AG04450 (cell line): ENCODE measurements at regions not wholly inside any gene's neighbourhood (a gene's known extent, or its start where the extent isn't known, plus 50 kb on each side); places are given as distances from the start of the nearest gene placed in this dataset.

Source experiments
- CTCF ChIA-PET: fragments of 300-600, 350-600 bp; formaldehyde crosslinking; extraction: SDS; loops from one replicate; lab custom pipeline; 2022; ENCODE audit warnings: antibody characterized with exemption, inconsistent platforms; lab: Charles Lee
- POLR2A ChIA-PET: fragments of 350-600 bp; formaldehyde crosslinking; extraction: SDS; loops from one replicate; lab custom pipeline; 2021; ENCODE audit warnings: antibody characterized with exemption, inconsistent platforms; lab: Yijun Ruan, JAX
- DNase-seq: peaks from one replicate; pipeline ENCODE4 v3.0.0-alpha.2; 2011; ENCODE audit warnings: low read depth, low spot score
- H3K27ac ChIP-seq: one replicate; pipeline ENCODE4 v1.5.1; 2012; ENCODE audit warnings: low read depth, low read length, control low read depth
- H3K27me3 ChIP-seq: one replicate; pipeline ENCODE4 v1.6.0; 2012; ENCODE audit warnings: low read length; ENCODE audit not compliant: control insufficient read depth, insufficient read depth
- H3K4me3 ChIP-seq: 2 replicates; pipeline ENCODE4 v1.5.1; 2011; ENCODE audit warnings: mild to moderate bottlenecking, low read depth, low read length, control low read depth
- H3K9me3 ChIP-seq: 2 replicates; pipeline ENCODE4 v1.5.1; 2012; ENCODE audit warnings: low read length; ENCODE audit not compliant: control insufficient read depth, insufficient read depth
- TF ChIP-seq, protein P1 (sequence below): IDR thresholded peaks from 2 replicates; pipeline ENCODE4 v1.5.1; 2011; ENCODE audit warnings: low read depth, low read length, control low read depth, inconsistent platforms

DNA sequence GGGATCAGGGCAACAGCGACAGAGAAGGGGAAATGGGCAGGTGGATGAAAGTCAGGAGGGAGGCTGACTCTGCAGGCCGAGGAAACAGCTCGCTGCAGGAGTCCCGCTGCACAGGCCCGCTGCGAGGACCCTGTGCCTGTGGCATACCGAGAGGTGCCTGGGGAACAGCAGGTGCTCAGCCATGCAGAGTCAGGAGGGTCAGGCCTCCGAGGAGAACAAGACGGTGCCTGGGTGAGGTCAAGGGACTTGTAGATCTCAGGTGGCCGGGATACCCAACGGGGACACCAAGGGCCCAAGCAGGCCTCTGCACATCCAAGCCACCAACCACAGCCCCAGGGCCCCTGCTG lies 67.5 kb downstream of the NCOR2 start:
- H3K27me3 ChIP-seq: no peaks in the 10 kb centered on the region
- no peak for DNase-seq
- no peaks in the 10 kb centered on the region; the same call in 1 of the 2 replicates for H3K9me3 ChIP-seq
- H3K4me3 ChIP-seq: no peak overlapping the region
- ChIA-PET POLR2A (no interaction called here), CTCF (no interaction called here)
- TF ChIP-seq, protein P1, sequence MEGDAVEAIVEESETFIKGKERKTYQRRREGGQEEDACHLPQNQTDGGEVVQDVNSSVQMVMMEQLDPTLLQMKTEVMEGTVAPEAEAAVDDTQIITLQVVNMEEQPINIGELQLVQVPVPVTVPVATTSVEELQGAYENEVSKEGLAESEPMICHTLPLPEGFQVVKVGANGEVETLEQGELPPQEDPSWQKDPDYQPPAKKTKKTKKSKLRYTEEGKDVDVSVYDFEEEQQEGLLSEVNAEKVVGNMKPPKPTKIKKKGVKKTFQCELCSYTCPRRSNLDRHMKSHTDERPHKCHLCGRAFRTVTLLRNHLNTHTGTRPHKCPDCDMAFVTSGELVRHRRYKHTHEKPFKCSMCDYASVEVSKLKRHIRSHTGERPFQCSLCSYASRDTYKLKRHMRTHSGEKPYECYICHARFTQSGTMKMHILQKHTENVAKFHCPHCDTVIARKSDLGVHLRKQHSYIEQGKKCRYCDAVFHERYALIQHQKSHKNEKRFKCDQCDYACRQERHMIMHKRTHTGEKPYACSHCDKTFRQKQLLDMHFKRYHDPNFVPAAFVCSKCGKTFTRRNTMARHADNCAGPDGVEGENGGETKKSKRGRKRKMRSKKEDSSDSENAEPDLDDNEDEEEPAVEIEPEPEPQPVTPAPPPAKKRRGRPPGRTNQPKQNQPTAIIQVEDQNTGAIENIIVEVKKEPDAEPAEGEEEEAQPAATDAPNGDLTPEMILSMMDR: no peak
- no peak overlapping the region for H3K27ac ChIP-seq

DNA sequence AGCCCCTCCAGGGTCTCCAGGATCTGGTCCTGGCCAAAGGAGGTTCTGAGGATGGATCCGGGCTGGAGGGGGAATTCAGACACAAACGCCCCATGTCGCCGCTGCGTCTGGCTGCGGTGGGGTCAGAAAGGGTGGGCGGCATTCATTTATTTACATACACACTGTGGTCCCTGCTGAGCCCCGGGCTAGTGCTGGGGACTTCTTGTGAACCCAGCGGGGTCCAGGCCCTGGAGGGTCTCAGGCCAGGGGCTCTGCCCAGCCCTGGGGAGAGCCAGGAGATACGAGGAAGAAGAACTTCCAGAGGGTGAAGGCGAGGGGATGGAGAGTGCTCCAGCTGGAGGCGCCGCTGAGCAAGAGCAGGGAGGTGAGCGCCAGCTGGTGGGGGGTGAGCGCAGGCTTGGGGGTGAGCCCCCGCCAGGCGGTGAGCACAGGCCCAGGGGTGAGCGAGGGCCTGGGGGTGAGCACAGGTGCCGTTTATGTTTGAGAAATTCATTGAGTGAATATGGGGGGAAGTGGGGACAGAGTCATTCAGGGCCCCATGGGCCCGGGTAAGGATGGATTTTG lies 68.1 kb downstream of the NCOR2 start:
- ChIA-PET POLR2A (no interaction called here), CTCF (interaction anchor here (0.7 to 2.0 kb wide), 2 partner anchors 8 to 268 kb away, joined by 3 to 10 read pairs; no protein-coding TSS in a partner anchor)
- H3K27ac ChIP-seq: peak overlapping the region; percentile 92
- H3K4me3 ChIP-seq: no peak overlapping the region
- TF ChIP-seq, protein P1: peak; percentile 16; the same call in 1 of the 2 replicates
- DNase-seq: no peak
- no peaks in the 10 kb centered on the region for H3K27me3 ChIP-seq
- H3K9me3 ChIP-seq: no peaks in the 10 kb centered on the region; the same call in 1 of the 2 replicates

DNA sequence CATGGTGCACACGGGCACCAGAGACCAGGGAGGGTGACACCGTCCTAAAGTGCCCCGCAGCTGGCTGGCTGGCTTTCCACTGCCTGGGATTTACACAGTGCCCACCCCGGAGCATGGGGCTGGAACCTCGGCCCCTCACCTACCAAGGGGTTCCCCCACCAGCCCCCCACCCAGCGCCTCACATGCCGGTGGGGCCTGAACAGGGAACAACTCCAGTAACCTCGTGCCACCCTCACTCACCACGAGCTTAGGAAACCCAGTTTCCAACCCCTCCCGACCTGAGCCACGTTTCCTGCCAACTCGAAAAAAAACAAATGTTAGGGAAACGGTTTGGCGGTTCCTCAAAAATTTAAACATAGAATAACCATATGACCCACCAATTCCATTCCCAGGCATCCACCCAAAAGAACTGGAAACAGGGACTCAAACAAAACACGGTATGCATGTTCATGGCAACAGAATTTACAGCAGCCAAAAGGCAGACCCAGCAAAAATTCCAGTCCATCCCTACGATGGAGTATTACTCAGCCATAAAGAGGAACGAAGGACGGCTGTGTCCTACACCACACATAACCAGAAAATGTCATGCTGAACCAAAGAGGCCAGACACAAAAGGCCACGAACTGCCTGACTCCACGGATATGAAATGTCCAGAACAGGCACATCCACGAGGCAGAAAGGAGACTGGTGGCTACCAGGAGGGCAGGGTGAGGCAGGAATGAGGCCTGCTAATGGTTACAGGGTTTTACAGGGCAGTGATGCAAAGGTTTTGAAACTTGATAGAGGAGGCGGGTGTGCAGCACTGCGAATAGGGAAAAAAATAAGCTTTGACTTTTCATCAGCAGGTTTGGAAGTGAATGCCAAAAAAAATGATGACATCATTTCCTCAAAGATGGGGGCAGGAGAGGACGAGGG lies 68.9 kb downstream of the NCOR2 start:
- peak overlapping the region; percentile 4; the same call in 1 of the 2 replicates for H3K4me3 ChIP-seq
- TF ChIP-seq, protein P1: no peak
- H3K27me3 ChIP-seq: no peaks in the 10 kb centered on the region
- peak overlapping the region; percentile 92 for H3K27ac ChIP-seq
- no peak for DNase-seq
- ChIA-PET POLR2A (interaction anchor here (0.6 to 1.9 kb wide), 10 partner anchors 14 to 467 kb away, joined by 3 to 9 read pairs (median 3); partner anchors contain the start of gene UBC), CTCF (interaction anchor here (0.7 to 2.0 kb wide), 3 partner anchors 7 to 272 kb away, joined by 3 to 10 read pairs (median 5); no protein-coding TSS in a partner anchor)
- H3K9me3 ChIP-seq: no peaks in the 10 kb centered on the region; the same call in 1 of the 2 replicates

DNA sequence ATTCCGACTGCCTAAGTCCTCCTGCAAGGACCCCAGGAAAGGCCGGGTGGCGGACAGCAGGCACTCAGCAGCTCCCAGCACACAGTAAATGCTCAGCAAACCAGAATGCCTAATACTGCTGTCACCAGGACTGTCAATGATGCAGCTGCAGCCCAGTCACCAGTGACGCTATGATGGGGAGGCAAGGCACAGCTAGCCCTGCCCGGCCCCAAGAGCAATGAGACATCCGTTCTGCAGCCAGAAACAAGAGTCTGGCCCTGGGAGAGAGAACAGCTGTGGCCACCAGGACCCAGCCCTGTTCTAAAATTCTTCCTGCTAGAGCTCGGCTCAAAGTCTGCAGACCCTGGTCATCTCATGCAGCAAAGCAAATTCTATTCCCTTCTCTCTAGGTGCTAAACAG lies 69.8 kb downstream of the NCOR2 start:
- TF ChIP-seq, protein P1: no peak
- Histone ChIP-seq H3K27me3 (no peaks in the 10 kb centered on the region), H3K4me3 (no peak overlapping the region), H3K27ac (peak overlapping the region; percentile 92), H3K9me3 (no peaks in the 10 kb centered on the region; the same call in 1 of the 2 replicates)
- DNase-seq: peak; percentile 69
- POLR2A ChIA-PET: interaction anchor here (0.8 to 1.9 kb wide), 10 partner anchors 15 to 417 kb away, joined by 3 to 9 read pairs (median 3); partner anchors contain the start of gene UBC
- CTCF ChIA-PET: interaction anchor here (1.1 to 2.0 kb wide), 2 partner anchors 269 to 272 kb away, joined by 5 to 10 read pairs; no protein-coding TSS in a partner anchor
